ENCODE measurements at regions not wholly inside any gene's neighbourhood (a gene's known extent, or its start where the extent isn't known, plus 50 kb on each side); places are given as distances from the start of the nearest gene placed in this dataset.

DNA sequence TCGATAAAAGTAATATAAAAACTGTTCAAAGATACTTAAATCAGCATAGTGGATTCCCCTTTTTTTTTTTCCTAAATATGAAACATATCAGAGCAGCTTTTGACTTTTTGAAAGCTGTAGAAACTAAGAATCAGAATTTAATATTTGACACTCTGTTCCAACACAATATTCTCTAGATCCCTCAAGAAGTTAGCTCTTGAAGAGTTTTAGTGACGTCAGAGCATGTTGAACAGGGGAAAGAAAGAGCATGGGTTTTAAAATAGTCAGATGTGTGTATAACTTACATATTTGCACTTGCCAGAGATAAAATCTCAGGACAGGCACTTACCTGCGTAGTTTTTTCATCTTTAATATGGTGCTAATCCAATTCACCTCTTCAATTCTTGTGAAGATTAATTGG lies 75.2 kb upstream of the FBXL7 start:
- no peak for TF ChIP-seq EZH2 (IDR thresholded peaks at IDR 0.05; ENCODE audit: low read length, missing control alignments)
- TF ChIP-seq, protein P1, sequence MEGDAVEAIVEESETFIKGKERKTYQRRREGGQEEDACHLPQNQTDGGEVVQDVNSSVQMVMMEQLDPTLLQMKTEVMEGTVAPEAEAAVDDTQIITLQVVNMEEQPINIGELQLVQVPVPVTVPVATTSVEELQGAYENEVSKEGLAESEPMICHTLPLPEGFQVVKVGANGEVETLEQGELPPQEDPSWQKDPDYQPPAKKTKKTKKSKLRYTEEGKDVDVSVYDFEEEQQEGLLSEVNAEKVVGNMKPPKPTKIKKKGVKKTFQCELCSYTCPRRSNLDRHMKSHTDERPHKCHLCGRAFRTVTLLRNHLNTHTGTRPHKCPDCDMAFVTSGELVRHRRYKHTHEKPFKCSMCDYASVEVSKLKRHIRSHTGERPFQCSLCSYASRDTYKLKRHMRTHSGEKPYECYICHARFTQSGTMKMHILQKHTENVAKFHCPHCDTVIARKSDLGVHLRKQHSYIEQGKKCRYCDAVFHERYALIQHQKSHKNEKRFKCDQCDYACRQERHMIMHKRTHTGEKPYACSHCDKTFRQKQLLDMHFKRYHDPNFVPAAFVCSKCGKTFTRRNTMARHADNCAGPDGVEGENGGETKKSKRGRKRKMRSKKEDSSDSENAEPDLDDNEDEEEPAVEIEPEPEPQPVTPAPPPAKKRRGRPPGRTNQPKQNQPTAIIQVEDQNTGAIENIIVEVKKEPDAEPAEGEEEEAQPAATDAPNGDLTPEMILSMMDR (conservative IDR thresholded peaks at IDR 0.05 in 1 of 2, IDR thresholded peaks at IDR 0.05 in 1 of 2; ENCODE audit: low read depth in 1 of 2, low read length in 2 of 2), result no peak
